NCI-H460 (cell line): ENCODE measurements at regions not wholly inside any gene's neighbourhood (a gene's known extent, or its start where the extent isn't known, plus 50 kb on each side); places are given as distances from the start of the nearest gene placed in this dataset.

Experiments
- DNase-seq: peaks from one replicate; pipeline ENCODE4 v3.0.0-alpha.2; 2016; ENCODE audit warnings: low read depth; ENCODE audit errors: extremely low read depth

DNA sequence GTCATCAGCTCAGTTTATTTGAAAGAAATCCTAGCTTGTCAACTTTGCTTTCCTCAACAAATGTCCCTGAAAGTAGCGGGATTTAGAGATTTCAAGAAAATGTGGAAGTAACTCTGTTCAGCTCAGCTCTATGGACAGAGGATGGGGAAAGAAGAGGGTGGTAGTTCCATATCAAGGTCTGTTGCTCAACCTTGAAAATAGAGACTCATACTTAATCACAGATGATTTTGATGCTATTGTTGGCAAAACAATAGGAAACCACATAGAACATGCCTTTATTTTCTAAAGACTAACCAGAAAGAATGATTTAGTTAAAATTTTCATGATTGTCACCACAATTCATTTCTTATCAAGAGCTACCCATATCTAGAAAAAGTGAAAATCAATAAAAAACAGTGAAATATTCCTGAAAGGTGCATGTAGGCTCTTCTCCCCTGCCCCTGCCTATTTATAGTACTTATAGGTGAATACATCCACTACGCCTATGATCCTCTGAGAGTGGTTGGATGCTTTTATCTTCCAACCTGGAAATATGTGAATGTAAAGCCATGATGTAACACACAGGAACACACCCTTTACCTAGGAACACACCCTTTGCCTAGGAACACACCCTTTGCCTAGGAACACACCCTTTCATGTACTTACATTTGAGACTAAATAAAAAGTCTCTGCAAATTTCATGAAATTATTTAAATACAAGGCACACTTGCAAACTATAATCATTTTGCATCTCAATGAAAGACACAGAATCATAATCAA lies 65.8 kb downstream of the ETAA1 start:
- no peak for DNase-seq

DNA sequence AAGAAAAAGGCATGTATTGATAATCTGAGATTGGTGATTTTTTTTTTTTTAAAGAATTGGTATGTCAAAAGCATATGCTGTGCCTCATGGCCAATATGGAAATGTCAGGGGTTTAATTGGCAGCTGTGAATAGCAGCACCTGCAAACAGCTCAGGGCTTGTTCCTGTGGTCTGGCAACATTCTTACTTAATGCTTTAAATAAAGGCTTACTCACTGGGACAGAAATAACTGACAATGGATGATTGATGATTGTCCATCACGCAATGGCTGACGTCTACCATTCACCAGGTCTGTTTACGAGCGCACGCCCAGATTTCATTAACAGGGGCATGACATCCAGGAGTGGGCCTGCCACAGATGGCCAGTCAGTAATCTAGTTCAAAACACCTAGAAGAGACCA lies 66.7 kb downstream of the ETAA1 start:
- DNase-seq, result no peak

DNA sequence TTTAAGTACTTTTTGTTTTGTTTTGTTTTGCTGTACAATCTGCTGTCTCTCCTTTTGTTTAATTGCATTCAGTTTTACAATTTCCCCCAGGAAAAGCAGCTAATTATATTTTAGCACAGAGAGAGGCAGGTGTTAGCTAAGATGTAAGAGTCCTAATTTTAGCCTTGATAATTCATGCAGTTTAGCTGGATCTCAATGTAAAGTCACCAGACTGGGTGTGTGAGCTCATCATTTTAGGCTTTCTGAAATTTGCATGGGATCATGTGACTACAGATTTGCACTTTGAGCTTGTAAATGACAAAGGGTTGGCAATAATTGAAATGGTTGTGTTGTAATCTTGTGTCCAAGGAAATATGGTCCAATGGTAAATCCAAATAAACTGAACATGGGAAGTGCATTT lies 68.5 kb downstream of the ETAA1 start:
- no peak for DNase-seq

DNA sequence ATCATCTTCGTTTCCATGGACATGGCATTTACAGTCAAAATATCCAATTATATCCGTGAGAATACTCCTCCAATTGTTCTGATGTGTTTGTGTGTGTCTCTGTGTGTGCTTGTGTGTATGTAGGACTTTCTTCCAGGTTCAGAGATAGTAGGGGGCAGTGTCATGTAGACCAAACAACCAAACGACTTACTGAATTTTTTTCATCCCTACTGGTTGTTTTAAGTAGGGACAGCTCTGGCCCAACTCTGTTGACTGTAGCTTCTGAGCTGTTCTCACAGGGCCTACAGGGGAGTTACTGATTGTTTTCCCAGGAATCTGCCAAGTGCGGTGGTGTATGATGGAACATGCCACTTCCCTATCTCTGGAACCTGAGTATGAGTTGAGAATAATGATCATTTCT lies 69.6 kb downstream of the ETAA1 start:
- no peak for DNase-seq

DNA sequence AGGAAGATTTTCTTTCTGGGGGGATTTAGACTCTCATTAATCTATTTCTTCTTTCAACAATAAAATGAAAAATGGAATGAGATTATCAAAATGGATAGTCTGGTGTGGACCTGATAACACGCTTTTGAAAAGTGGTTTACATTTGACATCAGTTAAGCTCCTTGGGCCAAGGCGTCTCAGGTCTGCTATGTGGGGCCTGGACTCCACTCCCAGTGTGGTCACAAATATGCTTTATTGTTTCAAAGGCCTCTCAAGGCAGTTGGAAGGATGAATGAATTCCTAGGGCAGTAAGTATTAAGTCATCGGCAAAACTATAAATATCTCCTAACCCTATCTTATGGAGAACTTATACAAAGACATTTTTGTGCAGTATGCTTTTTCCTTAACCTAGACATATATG lies 74.5 kb downstream of the ETAA1 start:
- no peak for DNase-seq

DNA sequence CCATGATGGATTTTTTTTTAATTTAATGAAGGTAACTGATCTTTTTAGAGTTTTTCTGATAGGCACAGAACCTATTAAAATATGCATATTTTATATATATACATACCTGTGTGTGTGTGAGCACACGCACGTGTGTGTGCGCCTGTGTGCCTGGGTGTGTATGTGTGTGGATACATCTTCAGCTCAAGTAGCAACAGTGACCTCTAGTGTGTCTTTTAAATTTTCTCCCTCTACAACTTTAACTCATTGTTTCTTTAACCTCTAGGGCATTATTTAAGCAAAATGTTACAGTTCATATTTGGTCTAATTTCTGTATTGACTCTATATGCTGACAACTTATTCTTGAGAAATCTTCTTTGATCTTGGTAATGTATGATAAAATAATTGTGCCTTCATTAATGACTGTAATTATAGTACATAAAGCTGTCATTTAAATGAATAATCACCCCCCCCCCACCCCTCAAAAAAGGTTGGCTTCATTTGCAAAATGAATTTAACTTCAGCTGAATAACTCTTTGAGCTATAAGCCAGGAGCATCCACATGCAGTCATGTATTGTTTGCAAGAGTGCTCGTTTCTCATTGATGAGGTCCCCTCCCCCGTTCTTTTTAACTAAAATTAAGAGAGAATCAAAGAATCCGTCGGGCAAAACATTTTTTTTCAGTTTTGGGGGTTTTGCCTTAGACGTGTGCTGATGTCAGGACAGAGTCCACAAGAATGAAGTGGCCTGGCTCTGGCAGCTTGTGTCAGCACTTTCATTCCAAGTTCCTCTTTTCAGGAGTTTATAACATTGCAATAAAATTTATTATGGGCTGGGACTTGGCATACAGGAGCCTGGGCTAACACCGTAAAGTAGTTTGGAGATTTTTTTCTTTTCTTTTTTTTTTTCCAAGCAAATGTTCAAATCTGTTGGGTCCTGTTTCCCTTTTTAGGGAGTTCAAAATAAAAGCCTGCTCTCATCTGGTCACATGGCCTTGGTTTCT lies 80.0 kb downstream of the ETAA1 start:
- peak; percentile 41 for DNase-seq

DNA sequence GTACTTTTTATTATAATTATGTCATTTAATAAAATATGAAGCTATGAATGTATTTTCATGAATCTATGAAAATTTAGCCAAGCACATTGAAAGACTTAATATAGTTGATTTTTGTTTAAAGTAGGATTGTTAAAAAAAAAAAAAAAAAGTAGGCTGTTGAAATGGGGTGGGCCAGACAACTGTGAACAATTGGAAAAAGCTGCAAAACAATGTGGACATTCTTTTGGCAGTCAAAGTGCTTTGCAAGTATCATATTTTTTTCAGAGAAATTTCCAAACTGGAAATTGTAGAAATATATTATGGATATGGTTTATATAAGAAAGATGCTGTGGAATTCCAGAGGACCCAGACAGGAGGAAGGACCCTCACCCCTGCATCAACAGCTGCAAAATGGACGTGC lies 82.1 kb downstream of the ETAA1 start:
- DNase-seq, result no peak

DNA sequence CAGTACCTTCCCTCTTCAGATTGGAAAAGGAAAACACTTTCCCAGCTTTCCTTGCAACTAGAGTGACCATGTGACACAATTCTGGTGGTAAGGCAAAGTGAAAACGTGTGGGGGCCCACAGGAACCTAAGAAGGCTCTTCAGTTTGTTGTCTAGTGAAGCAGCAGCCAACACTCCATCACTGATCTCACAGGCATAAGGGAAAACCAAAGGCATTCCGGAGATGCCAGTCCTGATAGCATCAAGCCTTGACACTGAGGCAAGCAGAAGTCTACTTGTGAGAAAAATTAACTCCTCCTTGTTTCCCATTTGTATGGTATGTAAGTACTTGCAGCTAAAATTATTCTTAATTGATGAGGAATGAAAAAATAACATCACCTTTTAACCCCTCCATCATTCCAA lies 88.3 kb downstream of the ETAA1 start:
- no peak for DNase-seq

DNA sequence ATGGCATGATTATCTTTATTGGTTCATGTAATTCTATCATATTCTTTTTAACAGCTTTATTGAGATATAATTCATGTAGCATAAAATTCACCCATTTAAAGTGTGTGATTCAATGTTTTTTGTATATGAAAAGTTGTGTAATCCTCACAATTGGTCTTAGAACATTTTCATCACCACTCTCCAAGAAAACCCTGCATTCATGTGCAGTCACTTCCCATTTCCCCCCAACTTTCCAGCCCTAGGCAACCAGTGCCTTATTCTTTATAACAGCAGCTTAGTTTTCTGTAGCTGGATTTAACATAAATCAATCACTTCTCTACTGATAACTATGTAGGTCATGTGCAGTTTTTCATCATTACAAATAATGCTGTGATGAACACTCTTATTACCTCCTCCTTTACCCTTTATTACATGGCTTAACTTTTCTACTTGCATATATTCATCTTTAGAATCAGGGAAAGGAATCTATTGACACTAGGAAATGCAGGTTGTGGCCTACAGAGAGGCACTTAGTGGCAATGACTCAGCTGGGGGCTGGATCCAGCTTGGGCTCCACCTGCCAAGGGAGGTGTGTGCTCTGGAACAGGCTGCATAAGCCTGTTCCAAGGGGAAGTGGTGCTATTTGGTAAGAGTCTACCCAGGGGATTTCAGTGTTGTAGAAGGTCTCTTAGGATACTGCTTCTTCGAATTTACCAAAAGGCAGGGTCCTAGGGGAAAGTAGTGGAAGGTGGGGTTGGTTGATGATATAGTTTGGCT lies 89.1 kb downstream of the ETAA1 start:
- DNase-seq, result no peak

DNA sequence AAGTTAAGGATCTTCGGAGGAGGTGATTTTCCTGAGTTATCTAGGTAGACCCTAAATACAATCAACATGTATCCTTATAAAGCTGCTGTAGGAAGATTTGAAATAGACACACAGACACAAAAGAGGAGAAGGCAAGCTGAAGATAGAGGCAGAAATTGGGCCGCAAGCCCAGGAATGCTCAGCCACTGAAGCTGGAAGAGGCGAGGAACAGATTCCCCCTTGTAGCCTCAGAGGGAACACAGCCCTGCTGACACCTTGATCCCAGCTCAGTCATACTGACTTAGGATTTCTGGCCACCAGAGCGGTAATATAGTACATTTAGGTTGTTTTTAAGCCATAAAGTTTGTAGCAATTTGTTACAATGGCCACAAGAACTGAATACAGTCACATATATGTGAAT lies 90.9 kb downstream of the ETAA1 start:
- DNase-seq, result no peak

DNA sequence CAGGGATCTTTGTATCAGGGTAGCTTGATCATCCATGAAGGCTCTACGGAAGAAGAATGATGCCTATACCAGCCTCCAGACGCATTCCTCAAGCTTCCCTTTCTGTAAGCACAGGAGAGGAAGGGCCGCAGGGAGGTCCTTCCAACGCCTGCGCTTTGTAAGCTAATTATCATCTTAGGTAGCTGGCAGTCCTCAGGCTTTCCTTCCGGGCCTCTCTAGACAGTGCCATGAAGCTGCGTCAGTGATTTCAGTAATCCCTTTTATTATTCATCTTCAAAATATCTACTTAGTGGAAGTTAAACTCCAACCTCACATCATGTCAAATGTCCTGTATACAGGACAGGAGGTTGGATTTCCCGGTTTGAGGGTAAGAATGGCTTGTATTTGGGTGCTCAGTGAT lies 92.3 kb downstream of the ETAA1 start:
- DNase-seq, result no peak

DNA sequence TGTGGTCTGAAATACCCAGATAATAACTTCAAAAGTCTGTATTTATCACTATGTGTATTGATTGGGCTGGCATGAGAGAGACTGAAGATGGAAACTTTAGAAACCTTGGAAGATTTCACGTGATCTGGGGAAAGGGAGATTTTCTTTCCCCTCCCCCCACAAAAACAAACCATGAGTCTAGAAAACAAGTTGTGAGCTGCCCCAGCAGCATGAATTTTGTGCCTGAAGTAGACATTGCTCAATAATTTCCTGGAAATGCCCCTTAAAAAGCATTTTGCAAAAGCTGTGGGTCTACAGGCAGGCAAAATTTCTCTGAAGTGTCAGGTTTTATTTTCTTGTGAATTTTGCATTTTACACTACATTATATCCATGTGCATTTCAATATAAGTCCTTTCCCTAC lies 101.8 kb downstream of the ETAA1 start:
- DNase-seq, result no peak

DNA sequence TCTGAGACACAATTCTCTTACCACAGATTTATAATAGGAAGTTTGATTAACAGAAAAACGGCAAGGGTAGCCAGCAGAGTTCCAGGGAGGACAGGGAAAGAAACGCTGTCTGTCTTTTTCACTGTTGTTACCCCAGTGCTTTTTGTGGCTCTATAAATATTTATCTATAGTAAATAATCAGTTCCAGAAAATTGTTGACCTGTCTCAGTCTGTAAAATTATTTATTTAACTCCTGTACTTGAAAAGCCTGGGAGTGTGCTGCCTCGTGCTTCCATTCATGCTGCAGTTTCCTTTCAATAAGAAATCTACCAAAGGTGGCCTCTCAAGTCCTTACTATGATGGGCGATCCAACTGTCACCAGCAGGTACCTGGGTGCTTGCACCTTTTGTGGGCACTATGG lies 102.9 kb downstream of the ETAA1 start:
- DNase-seq, result no peak

DNA sequence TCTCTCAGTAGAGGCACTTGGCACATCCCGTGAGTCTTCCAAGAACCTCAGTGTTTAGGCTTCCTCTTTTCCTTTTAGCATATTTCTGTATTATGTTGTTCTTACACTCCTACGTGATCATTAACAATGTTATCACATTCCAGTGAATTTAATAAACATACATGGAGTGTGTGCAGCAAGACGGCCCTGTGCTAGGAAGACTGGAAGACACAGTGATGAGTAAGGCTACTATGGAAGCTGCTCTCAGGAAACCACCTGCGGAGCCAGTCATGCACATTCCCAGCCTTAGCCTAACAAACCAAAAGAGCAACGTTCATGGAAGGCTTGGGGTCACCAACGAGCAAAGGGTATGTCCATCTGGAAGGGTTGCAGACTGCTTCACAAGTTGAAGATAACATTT lies 103.4 kb downstream of the ETAA1 start:
- no peak for DNase-seq

DNA sequence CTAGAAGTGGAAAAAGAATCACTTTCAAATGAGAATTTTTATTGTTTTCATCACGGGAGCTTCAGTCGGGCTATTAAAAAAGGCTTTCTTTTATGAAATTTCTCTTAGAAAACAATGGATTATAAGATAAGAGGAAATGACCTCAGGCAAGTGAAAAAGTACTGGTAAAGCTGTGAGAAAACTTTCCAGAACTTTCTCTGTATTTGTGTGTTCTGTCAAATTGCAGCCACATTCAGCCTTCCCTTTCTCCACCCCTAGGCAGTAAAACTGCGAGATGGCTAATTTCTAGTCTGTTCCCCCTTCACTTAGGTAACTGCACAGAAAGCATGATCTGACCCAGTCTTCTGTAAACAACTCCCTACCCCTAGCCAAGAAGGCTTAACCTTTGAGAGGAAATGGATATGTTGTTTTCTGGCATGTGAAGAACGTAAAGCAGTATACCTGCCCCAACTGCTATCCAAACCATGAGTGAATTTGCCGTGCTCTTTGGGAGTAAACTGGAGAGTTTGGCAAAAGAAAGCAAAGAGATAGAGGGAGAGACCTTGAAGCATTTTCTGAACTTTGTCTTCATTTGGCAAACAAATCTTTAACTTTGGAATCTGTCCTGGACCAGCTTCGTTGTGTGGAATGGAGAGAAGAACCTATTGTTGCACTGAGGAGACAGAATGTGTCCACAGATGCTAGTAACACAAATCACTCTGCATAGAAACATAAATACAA lies 105.4 kb downstream of the ETAA1 start:
- no peak for DNase-seq

DNA sequence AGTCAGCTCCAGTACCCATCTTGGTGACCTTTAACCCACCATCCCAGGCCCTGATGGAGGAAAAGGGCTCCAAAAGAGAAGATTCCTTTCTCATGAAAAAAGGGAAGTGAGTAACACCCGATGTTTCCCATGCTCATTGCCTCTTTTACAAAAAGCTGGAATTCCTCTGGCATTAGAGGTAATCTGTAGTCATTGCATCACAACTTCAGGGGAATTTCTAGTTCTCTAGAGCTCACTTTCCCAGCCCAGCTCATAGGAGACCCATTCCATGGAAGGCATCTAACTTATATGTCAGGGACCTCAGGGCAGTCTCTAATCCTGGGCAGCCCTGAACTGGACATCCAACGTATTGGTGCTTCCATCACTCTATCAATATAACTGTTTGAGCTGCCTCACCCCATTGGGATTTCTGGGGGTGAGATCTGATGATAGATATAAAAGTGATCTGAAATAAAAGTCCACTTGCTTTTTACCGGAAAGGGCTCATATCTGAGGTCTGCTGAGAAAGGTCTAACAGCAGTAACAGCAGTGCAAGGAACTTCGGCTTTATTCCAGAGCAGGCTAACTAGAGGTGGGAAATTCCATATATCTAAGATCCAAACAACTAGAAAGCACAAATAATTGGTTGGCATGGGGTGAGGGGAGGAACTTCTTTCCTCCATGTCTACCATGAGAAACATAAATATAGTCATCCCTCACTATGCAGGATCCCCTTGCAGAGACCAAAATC lies 106.1 kb downstream of the ETAA1 start:
- DNase-seq, result no peak

DNA sequence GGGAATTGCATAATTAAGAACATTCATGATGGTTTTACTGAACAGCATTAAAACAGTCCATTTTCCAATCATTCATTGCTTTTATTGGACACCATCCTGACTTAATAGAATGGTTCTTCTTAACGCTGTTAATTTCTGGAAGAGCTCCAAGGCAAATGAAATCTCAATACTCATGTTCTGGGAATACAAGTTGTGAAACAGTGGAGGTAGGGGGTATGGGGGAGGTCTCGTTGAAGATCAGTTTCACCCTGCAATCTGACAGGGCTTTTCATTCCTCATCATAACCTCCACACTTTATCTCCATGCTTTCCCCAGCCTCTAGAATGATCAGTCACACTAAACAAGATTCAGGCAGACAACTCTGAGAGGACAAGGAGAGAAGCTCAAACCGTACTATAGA lies 113.6 kb downstream of the ETAA1 start:
- DNase-seq, result no peak

DNA sequence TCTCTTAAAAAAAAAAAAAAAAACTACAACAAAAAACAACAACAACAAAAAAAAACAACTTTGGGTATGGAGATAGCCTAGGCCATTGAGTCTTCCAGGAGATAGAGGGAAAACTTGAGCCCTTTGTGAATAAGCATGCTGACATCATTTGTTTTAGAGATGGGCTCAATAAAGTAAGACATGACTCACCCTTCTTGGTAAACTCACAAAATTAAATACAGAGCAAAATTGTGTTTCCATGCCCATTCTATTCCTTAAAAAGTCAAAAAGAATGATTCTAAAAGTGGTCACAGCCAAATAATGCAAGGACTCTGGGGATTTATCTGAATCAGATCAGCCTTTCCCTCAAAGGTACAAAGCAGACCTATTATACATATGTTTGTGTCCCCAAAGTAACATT lies 117.4 kb downstream of the ETAA1 start:
- DNase-seq, result no peak

DNA sequence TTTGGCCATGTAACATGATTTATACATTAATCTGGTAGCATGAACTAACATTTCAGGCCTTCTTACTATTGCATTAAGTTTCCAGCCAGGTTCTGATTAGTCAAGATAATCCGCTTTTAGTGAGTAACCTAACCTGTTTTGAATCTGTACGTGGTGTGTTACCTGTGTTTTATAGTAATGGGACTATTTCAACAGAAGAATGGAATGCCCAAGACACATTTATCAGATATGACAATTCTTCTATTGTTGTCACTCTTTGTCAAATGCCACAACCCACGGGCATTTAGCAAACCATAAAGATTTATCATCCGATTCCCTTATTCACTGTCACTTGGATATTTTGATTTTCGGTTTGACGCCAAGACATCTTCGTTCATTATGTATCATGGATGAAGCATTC lies 117.9 kb downstream of the ETAA1 start:
- DNase-seq, result no peak

DNA sequence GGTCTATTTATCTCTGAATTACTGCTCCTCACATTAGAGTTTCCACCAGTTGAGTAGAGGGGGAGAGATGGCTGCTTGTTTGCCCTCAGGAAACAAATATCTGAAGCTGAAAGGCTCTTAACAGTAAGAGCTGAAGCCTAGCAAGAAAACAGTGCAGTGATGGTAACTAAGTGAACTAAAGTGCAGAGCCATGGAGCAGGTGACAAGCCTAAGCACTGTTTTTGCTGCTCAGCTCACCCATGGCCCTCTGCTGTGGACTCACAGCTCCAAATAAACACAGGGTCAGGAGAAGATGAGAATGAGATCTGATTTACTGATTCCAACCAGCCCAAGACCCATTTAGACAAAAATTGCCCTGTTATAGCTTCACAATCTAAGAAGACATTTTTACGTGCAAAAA lies 118.4 kb downstream of the ETAA1 start:
- no peak for DNase-seq
